GM12875 (cell line): ENCODE measurements at regions not wholly inside any gene's neighbourhood (a gene's known extent, or its start where the extent isn't known, plus 50 kb on each side); places are given as distances from the start of the nearest gene placed in this dataset.

Experiments used
- H3K4me3 ChIP-seq: one replicate; pipeline ENCODE4 v1.5.1; 2011; ENCODE audit warnings: low read depth, low read length, control low read depth
- CTCF ChIP-seq: IDR thresholded peaks from 2 replicates; pipeline ENCODE4 v1.5.1; 2011; ENCODE audit warnings: low read depth, mild to moderate bottlenecking, control low read depth, inconsistent platforms, low read length, moderate library complexity, borderline replicate concordance; ENCODE audit not compliant: insufficient read depth

GRCh38 chr3:19662486-19662885, 271.5 kb downstream of the EFHB start:
- no peak for TF ChIP-seq CTCF
- no peak overlapping the region for H3K4me3 ChIP-seq

- TF ChIP-seq CTCF = no peak
- no peak overlapping the region for H3K4me3 ChIP-seq
Observed at GRCh38 chr3:19652336-19652735, 281.7 kb downstream of the EFHB start.

GRCh38 chr3:19645093-19645492, 288.9 kb downstream of the EFHB start:
- H3K4me3 ChIP-seq = no peak overlapping the region
- TF ChIP-seq CTCF = no peak

GRCh38 chr3:19644405-19644804, 289.6 kb downstream of the EFHB start:
- no peak overlapping the region for H3K4me3 ChIP-seq
- no peak for TF ChIP-seq CTCF

GRCh38 chr3:19641408-19641807, 292.6 kb downstream of the EFHB start:
- TF ChIP-seq CTCF = no peak
- no peak overlapping the region for H3K4me3 ChIP-seq

GRCh38 chr3:19632099-19633074, 301.6 kb downstream of the EFHB start:
- H3K4me3 ChIP-seq = no peak overlapping the region
- TF ChIP-seq CTCF = no peak

- TF ChIP-seq CTCF = no peak
- H3K4me3 ChIP-seq = no peak overlapping the region
Observed at GRCh38 chr3:19598870-19599269, 335.1 kb downstream of the EFHB start.
